ENCODE measurements at regions not wholly inside any gene's neighbourhood (a gene's known extent, or its start where the extent isn't known, plus 50 kb on each side); places are given as distances from the start of the nearest gene placed in this dataset.

GRCh38 chr18:10279905-10280644 lies 174.4 kb upstream of the APCDD1 start:
- TF ChIP-seq CTCF (IDR thresholded peaks at IDR 0.05; ENCODE audit: poor library complexity, severe bottlenecking) (no peak), REST (IDR thresholded peaks at IDR 0.05; ENCODE audit: borderline replicate concordance) (no peak), EP300 (conservative IDR thresholded peaks at IDR 0.05; ENCODE audit: poor library complexity, severe bottlenecking) (no peak), MXI1 (conservative IDR thresholded peaks at IDR 0.05; ENCODE audit: poor library complexity, severe bottlenecking) (no peak)
